Gastrocnemius medialis (tissue), 4 donors: ENCODE measurements at regions not wholly inside any gene's neighbourhood (a gene's known extent, or its start where the extent isn't known, plus 50 kb on each side); places are given as distances from the start of the nearest gene placed in this dataset.

Experiments
- ATAC-seq, 2 donors: fragments of 150-250 bp; one replicate each; pipeline ENCODE4 v1.9.1; 2016
- DNase-seq, 2 donors: peaks; one replicate each; pipeline ENCODE4 v3.0.0-alpha.2; 2019
- H3K27ac ChIP-seq, 4 donors: fragments of 200-600 bp; sonication (generic); 1 replicate in 1 of 4; 2 replicates in 3 of 4; pipeline ENCODE4 v1.5.1; 2016 to 2018; ENCODE audit warnings: mild to moderate bottlenecking in 2 of 4, moderate library complexity in 1 of 4
- H3K27me3 ChIP-seq, 3 donors: fragments of 200-600 bp; sonication (generic) in 2 of 3; 1 replicate in 1 of 3; 2 replicates in 2 of 3; pipeline versions ENCODE4 v1.5.1 to v1.6.0; 2016 to 2019; ENCODE audit warnings: mild to moderate bottlenecking in 1 of 3, moderate library complexity in 1 of 3
- H3K36me3 ChIP-seq, 2 donors: fragments of 200-600 bp; sonication (generic) in 1 of 2; one replicate each; pipeline ENCODE4 v1.5.1; 2017 to 2018
- H3K4me1 ChIP-seq, 2 donors: fragments of 200-600 bp; sonication (generic) in 1 of 2; one replicate each; pipeline ENCODE4 v1.5.1; 2016 to 2017; ENCODE audit warnings: mild to moderate bottlenecking in 2 of 2
- H3K4me3 ChIP-seq, 4 donors: fragments of 200-600 bp; sonication (generic) in 3 of 4; 1 replicate in 1 of 4; 2 replicates in 3 of 4; pipeline ENCODE4 v1.5.1; 2016 to 2019; ENCODE audit warnings: mild to moderate bottlenecking in 2 of 4
- H3K9me3 ChIP-seq, 3 donors: fragments of 200-600 bp; sonication (generic) in 2 of 3; 1 replicate in 1 of 3; 2 replicates in 2 of 3; pipeline ENCODE4 v1.5.1; 2016 to 2019
- CTCF ChIP-seq, 5 experiments: fragments of 450-650 bp in 3 of 5; fragments of 200-600 bp in 2 of 5; sonication (generic) in 2 of 5; IDR thresholded peaks in 4 of 5; conservative IDR thresholded peaks in 1 of 5; 1 replicate in 4 of 5; 2 replicates in 1 of 5; pipeline ENCODE4 v1.5.1; 2016 to 2019; ENCODE audit warnings: antibody characterized with exemption in 5 of 5, mild to moderate bottlenecking in 3 of 5, moderate library complexity in 3 of 5
- POLR2A ChIP-seq, 2 donors: fragments of 450-650 bp; IDR thresholded peaks; one replicate each; pipeline ENCODE4 v1.6.1; 2017; ENCODE audit warnings: antibody characterized with exemption in 2 of 2, mild to moderate bottlenecking in 2 of 2, moderate library complexity in 2 of 2
- in situ Hi-C, 4 donors: fragments of 200-750 bp; cut with MboI; loops; one replicate each; pipeline versions ENCODE4 v1.15.0 to v1.8.0; 2017; ENCODE audit warnings: low sequenced_read_pairs in 4 of 4
- intact Hi-C: fragments of 100-400 bp; cut with DNase I; formaldehyde crosslinking; loops from one replicate; pipeline ENCODE4 v1.15.1; 2023; ENCODE audit warnings: low total_unique reads

- no peaks in the 10 kb centered on the region for H3K9me3 ChIP-seq
- no peak for TF ChIP-seq CTCF (IDR thresholded peaks at IDR 0.05 in 4 of 5, conservative IDR thresholded peaks at IDR 0.05 in 1 of 5)
- TF ChIP-seq POLR2A (IDR thresholded peaks at IDR 0.05): no peak
- H3K36me3 ChIP-seq: no peaks in the 10 kb centered on the region
- no peak overlapping the region for H3K27ac ChIP-seq
- no peaks in the 10 kb centered on the region for H3K27me3 ChIP-seq
- H3K4me1 ChIP-seq: no peaks in the 10 kb centered on the region
- no peak for ATAC-seq
- in situ Hi-C loops: no loop called here
- intact Hi-C loops: no loop called here
- no peak for DNase-seq
- no peak overlapping the region for H3K4me3 ChIP-seq
Measured at GRCh38 chr22:48896766-48897644, 930.7 kb downstream of the BRD1 start.

- DNase-seq (no peak), ATAC-seq (no peak)
- in situ Hi-C loops: no loop called here
- TF ChIP-seq POLR2A (IDR thresholded peaks at IDR 0.05) (no peak), CTCF (IDR thresholded peaks at IDR 0.05 in 4 of 5, conservative IDR thresholded peaks at IDR 0.05 in 1 of 5) (no peak)
- no peaks in the 10 kb centered on the region for H3K9me3 ChIP-seq
- H3K27me3 ChIP-seq: no peaks in the 10 kb centered on the region
- no peak overlapping the region for H3K27ac ChIP-seq
- H3K4me3 ChIP-seq: no peak overlapping the region
- no peaks in the 10 kb centered on the region for H3K4me1 ChIP-seq
- no peaks in the 10 kb centered on the region for H3K36me3 ChIP-seq
- intact Hi-C loops: no loop called here
Measured at GRCh38 chr22:48895831-48896765, 931.6 kb downstream of the BRD1 start.

- DNase-seq: no peak
- in situ Hi-C loops: no loop called here
- no peaks in the 10 kb centered on the region for H3K4me1 ChIP-seq
- H3K27me3 ChIP-seq: no peaks in the 10 kb centered on the region
- intact Hi-C loops: no loop called here
- no peak overlapping the region for H3K4me3 ChIP-seq
- no peak overlapping the region for H3K27ac ChIP-seq
- no peaks in the 10 kb centered on the region for H3K36me3 ChIP-seq
- no peaks in the 10 kb centered on the region for H3K9me3 ChIP-seq
- TF ChIP-seq CTCF (IDR thresholded peaks at IDR 0.05 in 4 of 5, conservative IDR thresholded peaks at IDR 0.05 in 1 of 5) (no peak), POLR2A (IDR thresholded peaks at IDR 0.05) (no peak)
- no peak for ATAC-seq
Measured at GRCh38 chr22:48895336-48895735, 932.3 kb downstream of the BRD1 start.

GRCh38 chr22:48894804-48895250, 932.8 kb downstream of the BRD1 start:
- no peak for TF ChIP-seq POLR2A (IDR thresholded peaks at IDR 0.05)
- TF ChIP-seq CTCF (IDR thresholded peaks at IDR 0.05 in 4 of 5, conservative IDR thresholded peaks at IDR 0.05 in 1 of 5): no peak
- Histone ChIP-seq H3K4me3 (no peak overlapping the region), H3K4me1 (no peaks in the 10 kb centered on the region), H3K36me3 (no peaks in the 10 kb centered on the region), H3K27me3 (no peaks in the 10 kb centered on the region), H3K9me3 (no peaks in the 10 kb centered on the region), H3K27ac (no peak overlapping the region)
- ATAC-seq (no peak), DNase-seq (no peak)
- in situ Hi-C loops (no loop called here), intact Hi-C loops (no loop called here)
